ENCODE measurements at regions not wholly inside any gene's neighbourhood (a gene's known extent, or its start where the extent isn't known, plus 50 kb on each side); places are given as distances from the start of the nearest gene placed in this dataset.

DNA sequence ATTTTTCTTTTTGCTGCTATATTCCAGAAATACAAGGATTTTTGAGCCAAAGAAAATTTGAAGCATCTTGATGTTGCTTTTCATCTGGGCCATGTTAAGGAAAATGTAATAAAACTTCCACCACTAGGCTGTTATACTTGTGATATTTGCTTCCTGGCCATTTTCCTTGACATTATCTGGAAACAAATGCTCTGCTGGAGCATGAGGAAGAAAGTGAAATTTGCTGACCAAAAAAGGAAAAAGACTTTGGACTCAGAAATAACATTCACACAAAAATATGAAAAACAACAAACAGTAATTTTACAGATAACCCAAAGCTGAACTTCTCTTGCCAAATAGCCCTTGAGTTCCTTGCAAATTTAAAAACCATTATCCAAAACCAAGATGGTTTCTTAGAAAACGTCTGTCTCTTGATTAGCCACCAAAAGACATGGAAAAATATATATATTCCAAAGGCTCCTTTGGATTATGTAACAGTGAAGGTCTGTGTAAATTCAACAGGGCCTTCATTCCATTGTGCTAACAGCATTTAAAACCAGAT, 344.5 kb downstream of the LMX1A start:
- peaks cover 0 to 10% (median 0%) of the 10 kb centered on the region in 12 donors for H3K4me1 ChIP-seq
- intact Hi-C loops (cut with DNase I), result no loop called here
- DNase-seq, result no peak
- H3K4me3 ChIP-seq, result no peak overlapping the region
- WGBS, 4 donors, result 24 to 49% (median 37%) methylated on average over 1 of the region's 1 CpG
- no peak for TF ChIP-seq POLR2A (IDR thresholded peaks at IDR 0.05)
- TF ChIP-seq, protein P1, sequence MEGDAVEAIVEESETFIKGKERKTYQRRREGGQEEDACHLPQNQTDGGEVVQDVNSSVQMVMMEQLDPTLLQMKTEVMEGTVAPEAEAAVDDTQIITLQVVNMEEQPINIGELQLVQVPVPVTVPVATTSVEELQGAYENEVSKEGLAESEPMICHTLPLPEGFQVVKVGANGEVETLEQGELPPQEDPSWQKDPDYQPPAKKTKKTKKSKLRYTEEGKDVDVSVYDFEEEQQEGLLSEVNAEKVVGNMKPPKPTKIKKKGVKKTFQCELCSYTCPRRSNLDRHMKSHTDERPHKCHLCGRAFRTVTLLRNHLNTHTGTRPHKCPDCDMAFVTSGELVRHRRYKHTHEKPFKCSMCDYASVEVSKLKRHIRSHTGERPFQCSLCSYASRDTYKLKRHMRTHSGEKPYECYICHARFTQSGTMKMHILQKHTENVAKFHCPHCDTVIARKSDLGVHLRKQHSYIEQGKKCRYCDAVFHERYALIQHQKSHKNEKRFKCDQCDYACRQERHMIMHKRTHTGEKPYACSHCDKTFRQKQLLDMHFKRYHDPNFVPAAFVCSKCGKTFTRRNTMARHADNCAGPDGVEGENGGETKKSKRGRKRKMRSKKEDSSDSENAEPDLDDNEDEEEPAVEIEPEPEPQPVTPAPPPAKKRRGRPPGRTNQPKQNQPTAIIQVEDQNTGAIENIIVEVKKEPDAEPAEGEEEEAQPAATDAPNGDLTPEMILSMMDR (IDR thresholded peaks at IDR 0.05), result no peak
- no peaks in the 10 kb centered on the region for H3K36me3 ChIP-seq
- H3K27me3 ChIP-seq, result no peaks in the 10 kb centered on the region
- peaks cover 0 to 7% (median 0%) of the 10 kb centered on the region in 12 donors for H3K9me3 ChIP-seq
- ATAC-seq, result peak in 1 of 4 donors; percentile 47
- peak overlapping the region in 6 of 12 donors; percentile 21 to 80 (median 56) for H3K27ac ChIP-seq

DNA sequence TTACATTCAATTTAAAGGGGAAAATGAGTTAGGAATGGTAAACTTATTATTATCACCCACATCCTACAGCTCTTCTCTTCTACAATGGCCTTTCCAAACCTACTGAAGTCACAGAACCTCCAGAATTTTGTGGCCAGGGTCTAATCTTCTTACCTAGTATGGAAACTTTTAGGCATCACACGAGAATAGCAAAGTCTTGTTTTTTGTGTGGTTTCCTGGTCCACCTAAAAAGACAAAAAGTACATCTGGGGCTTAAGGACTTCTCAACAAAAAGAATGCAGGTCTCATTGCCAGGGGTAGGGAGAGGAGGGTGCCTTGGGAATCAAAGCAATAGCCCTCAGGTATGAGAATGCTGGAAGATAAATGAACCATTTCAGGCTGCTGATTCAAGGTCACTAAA, 345.3 kb downstream of the LMX1A start:
- intact Hi-C loops (cut with DNase I), result no loop called here

DNA sequence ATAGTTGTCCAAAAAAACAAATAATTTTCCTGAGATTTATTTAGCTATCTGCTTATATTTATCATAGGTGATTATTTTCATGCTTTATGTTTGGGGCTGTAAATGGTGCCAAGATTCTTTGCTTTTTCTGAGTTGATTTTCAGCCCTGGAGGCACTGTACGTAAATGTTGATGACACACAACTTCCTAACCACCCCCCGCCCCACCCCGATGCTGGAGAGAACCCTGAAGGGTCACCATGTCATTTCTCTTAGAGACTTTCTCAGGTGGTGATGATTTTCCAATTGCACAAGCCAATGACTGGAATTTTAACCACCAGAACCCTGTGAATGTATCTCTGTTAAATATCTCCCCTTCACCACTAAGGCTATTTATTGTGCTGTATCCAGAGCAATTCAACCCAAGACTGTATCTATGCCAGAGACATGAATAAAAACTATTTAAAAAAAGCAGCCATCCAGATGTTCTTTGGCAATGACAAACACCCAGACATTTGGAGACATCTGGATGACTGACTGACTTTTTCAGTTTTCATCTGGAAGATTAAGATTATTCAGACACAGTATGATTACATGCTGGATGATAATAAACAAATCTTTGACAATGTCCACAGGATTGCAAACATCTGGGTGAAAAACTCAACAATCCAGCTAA, 346.0 kb downstream of the LMX1A start:
- H3K27ac ChIP-seq, result peak overlapping the region in 5 of 12 donors; percentile 27 to 80 (median 57)
- TF ChIP-seq, protein P1 (IDR thresholded peaks at IDR 0.05), result no peak
- TF ChIP-seq POLR2A (IDR thresholded peaks at IDR 0.05), result no peak
- no peaks in the 10 kb centered on the region for H3K36me3 ChIP-seq
- ATAC-seq (peak; percentile 48 to 84 (median 70)), DNase-seq (peak in 2 of 5 donors; percentile 18 to 30)
- peaks cover 0 to 10% (median 0%) of the 10 kb centered on the region in 12 donors for H3K4me1 ChIP-seq
- H3K9me3 ChIP-seq, result no peaks in the 10 kb centered on the region
- H3K4me3 ChIP-seq, result no peak overlapping the region
- intact Hi-C loops (cut with DNase I), result no loop called here
- 43 to 68% (median 47%) methylated on average over 3 of the region's 3 CpGs for WGBS, 4 donors
- no peaks in the 10 kb centered on the region for H3K27me3 ChIP-seq

More for the DNA sequence above, 345.3 kb downstream of the LMX1A start:
- Histone ChIP-seq H3K4me3 (no peak overlapping the region), H3K27me3 (no peaks in the 10 kb centered on the region), H3K36me3 (no peaks in the 10 kb centered on the region), H3K4me1 (peaks cover 0 to 10% (median 0%) of the 10 kb centered on the region in 12 donors), H3K9me3 (no peaks in the 10 kb centered on the region), H3K27ac (peak overlapping the region in 6 of 12 donors; percentile 7 to 80 (median 56))
- WGBS, 4 donors, result 64 to 75% (median 71%) methylated on average over 1 of the region's 1 CpG
- DNase-seq, result no peak
- no peak for TF ChIP-seq POLR2A (IDR thresholded peaks at IDR 0.05)
- peak in 2 of 4 donors; percentile 3 to 23 for ATAC-seq

DNA sequence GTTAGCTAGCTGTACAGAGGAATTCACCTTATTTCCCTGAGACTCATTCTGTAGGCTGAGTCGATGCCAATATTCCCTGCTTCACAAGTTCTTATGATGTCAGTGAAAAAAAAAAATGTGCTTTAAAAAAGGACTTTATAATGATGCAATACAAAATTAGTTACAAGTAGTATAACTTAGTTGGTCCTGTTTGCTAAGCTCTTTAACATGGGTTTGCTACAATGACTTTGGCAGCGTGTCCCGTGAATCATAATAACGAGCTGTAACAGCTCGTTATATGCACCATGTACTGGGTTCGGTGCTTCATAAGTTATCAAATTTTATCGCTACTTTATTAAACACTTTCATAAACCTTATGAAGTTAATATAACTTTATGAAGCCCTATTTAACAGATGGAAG, 349.7 kb downstream of the LMX1A start:
- H3K36me3 ChIP-seq, result no peaks in the 10 kb centered on the region
- TF ChIP-seq, protein P1 (IDR thresholded peaks at IDR 0.05), result no peak
- DNase-seq, result no peak
- no peak overlapping the region for H3K4me3 ChIP-seq
- 89 to 91% (median 90%) methylated on average over 7 of the region's 7 CpGs for WGBS, 4 donors
- H3K27me3 ChIP-seq, result no peaks in the 10 kb centered on the region
- ATAC-seq, result no peak
- H3K27ac ChIP-seq, result no peak overlapping the region
- H3K4me1 ChIP-seq, result peaks cover 0 to 10% (median 0%) of the 10 kb centered on the region in 12 donors
- intact Hi-C loops (cut with DNase I), result no loop called here
- peaks cover 0 to 18% (median 0%) of the 10 kb centered on the region in 12 donors for H3K9me3 ChIP-seq

Measured in heart left ventricle (tissue), 16 donors.